PC-9 (cell line): ENCODE measurements at regions not wholly inside any gene's neighbourhood (a gene's known extent, or its start where the extent isn't known, plus 50 kb on each side); places are given as distances from the start of the nearest gene placed in this dataset.

ENCODE experiments used
- BruUV-seq: library from RNA; stranded (reverse); fragments of 400-500 nt; replicated peaks from 2 replicates; lab custom pipeline; 2021; lab: Mats Ljungman, UMichigan
- CTCF ChIA-PET: fragments of 300-600 bp; sonication (Branson Sonifier 250); formaldehyde crosslinking; loops from one replicate; lab custom pipeline; 2022; ENCODE audit warnings: antibody characterized with exemption; lab: Charles Lee
- POLR2A ChIA-PET: fragments of 300-600 bp; sonication (Branson Sonifier 250); formaldehyde crosslinking; loops from one replicate; lab custom pipeline; 2022; ENCODE audit warnings: antibody characterized with exemption; ENCODE audit not compliant: unreplicated experiment; lab: Charles Lee
- DNase-seq, 2 experiments: peaks; one replicate each; pipeline versions ENCODE4 v3.0.0 to v3.0.0-alpha.2; 2015 to 2022; ENCODE audit warnings: mixed read lengths in 1 of 2
- H2AFZ ChIP-seq: fragments of 200-600 bp; sonication (generic); 2 replicates; pipeline ENCODE4 v1.8.1; 2017; ENCODE audit warnings: antibody characterized with exemption
- H3F3A ChIP-seq: fragments of 200-600 bp; sonication (generic); 2 replicates; pipeline ENCODE4 v1.8.1; 2017; ENCODE audit warnings: antibody characterized with exemption, mild to moderate bottlenecking, low read depth; ENCODE audit not compliant: insufficient read depth
- H3K27ac ChIP-seq: fragments of 200-600 bp; sonication (generic); 2 replicates; pipeline ENCODE4 v1.6.1; 2016; ENCODE audit warnings: mixed run types
- H3K27me3 ChIP-seq: fragments of 200-600 bp; sonication (generic); 2 replicates; pipeline ENCODE4 v1.6.1; 2016; ENCODE audit warnings: low read depth, mixed run types; ENCODE audit not compliant: insufficient read depth
- H3K36me3 ChIP-seq: fragments of 200-600 bp; sonication (generic); 2 replicates; pipeline ENCODE4 v1.6.1; 2016; ENCODE audit warnings: low read depth, mixed run types
- H3K4me1 ChIP-seq: fragments of 200-600 bp; sonication (generic); replicated peaks from 2 replicates; pipeline ENCODE4 v1.6.1; 2016; ENCODE audit warnings: mixed run types; ENCODE audit not compliant: insufficient read depth
- H3K4me2 ChIP-seq: fragments of 200-600 bp; sonication (generic); 2 replicates; pipeline ENCODE4 v1.6.1; 2017; ENCODE audit warnings: mixed run types
- H3K4me3 ChIP-seq: fragments of 200-600 bp; sonication (generic); 2 replicates; pipeline ENCODE4 v1.6.1; 2016; ENCODE audit warnings: mixed run types
- H3K79me2 ChIP-seq: fragments of 200-600 bp; sonication (generic); 2 replicates; pipeline ENCODE4 v1.6.1; 2017; ENCODE audit warnings: low read depth, mixed run types
- H3K9me2 ChIP-seq: fragments of 200-600 bp; sonication (generic); 2 replicates; pipeline ENCODE4 v1.8.1; 2017; ENCODE audit warnings: mild to moderate bottlenecking; ENCODE audit not compliant: insufficient read depth
- H3K9me3 ChIP-seq: fragments of 200-600 bp; sonication (generic); 2 replicates; pipeline ENCODE4 v1.8.1; 2016; ENCODE audit warnings: low read depth; ENCODE audit not compliant: insufficient read depth
- H4K20me1 ChIP-seq: fragments of 200-600 bp; sonication (generic); 2 replicates; pipeline ENCODE4 v1.8.1; 2017; ENCODE audit not compliant: insufficient read depth
- CTCF ChIP-seq: fragments of 200-600 bp; sonication (generic); conservative IDR thresholded peaks from 2 replicates; pipeline ENCODE4 v1.6.1; 2017; ENCODE audit warnings: mixed run types, antibody characterized with exemption, mild to moderate bottlenecking, moderate library complexity
- EZH2 ChIP-seq: fragments of 200-600 bp; sonication (generic); IDR thresholded peaks from 2 replicates; pipeline ENCODE4 v1.8.0; 2017; ENCODE audit warnings: antibody characterized with exemption, low read depth
- intact Hi-C: fragments of 100-400 bp; cut with micrococcal nuclease; formaldehyde crosslinking; loops from one replicate; pipeline ENCODE4 v1.10.0; 2022; ENCODE audit not compliant: unreplicated experiment

DNA sequence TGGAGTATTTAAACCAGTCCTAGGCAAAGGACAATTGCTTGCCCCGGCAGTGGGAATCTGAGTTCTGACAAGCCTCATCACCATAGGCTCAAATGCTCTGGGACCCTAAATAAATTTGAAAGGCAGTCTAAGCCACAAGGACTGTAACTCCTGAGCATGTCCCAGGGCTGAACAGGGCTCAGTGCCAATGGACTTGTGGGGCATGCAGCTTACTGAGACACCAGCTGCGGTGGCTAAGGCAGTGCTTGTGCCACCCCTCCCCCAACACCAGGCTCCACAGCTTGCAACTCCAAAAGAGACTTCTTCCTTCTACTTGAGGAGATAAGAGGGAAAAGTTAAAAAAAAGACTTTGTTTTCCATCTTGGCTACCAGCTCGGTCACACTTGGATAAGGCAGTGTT lies 289.7 kb upstream of the DCBLD2 start:
- intact Hi-C loops = no loop called here
- POLR2A ChIA-PET = no interaction called here
- Histone ChIP-seq H3K4me2 (no peak overlapping the region), H3K9me2 (0 out of 2 replicates have a peak, but pooled peaks cover 10% of the 10 kb centered on the region), H3K27me3 (no peaks in the 10 kb centered on the region), H3K27ac (no peak overlapping the region), H3K4me3 (no peak overlapping the region), H3K4me1 (no peaks in the 10 kb centered on the region), H3K36me3 (no peaks in the 10 kb centered on the region), H4K20me1 (no peaks in the 10 kb centered on the region), H3F3A (no peaks in the 10 kb centered on the region), H2AFZ (no peak overlapping the region), H3K9me3 (no peaks in the 10 kb centered on the region), H3K79me2 (no peaks in the 10 kb centered on the region)
- CTCF ChIA-PET = no interaction called here
- no peak for DNase-seq
- TF ChIP-seq CTCF = no peak
- no peak for TF ChIP-seq EZH2
- no TSS peak for BruUV-seq

DNA sequence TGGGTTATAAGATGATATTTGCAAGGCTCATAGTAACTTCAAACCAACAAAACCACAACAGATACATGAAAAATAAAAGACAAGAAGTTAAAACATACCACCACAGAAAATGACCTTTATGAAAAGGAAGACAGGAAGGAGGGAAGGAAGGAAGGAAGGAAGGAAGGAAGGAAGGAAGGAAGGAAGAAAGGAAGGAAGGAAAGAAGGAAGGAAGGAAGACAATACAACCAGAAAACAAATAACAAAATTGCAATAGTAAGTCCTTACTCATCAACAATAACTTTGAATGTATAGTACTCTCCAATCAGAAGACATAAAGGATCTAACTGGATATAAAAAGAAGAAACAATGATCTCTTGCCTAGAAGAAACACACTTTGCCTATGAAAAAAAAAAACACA lies 287.4 kb upstream of the DCBLD2 start:
- H4K20me1 ChIP-seq = no peaks in the 10 kb centered on the region
- no peaks in the 10 kb centered on the region for H3K79me2 ChIP-seq
- no peaks in the 10 kb centered on the region for H3K36me3 ChIP-seq
- no peak overlapping the region for H2AFZ ChIP-seq
- CTCF ChIA-PET = no interaction called here
- no peak overlapping the region for H3K27ac ChIP-seq
- H3K4me2 ChIP-seq = no peak overlapping the region
- no peaks in the 10 kb centered on the region for H3K4me1 ChIP-seq
- TF ChIP-seq CTCF (no peak), EZH2 (no peak)
- POLR2A ChIA-PET = no interaction called here
- no peaks in the 10 kb centered on the region for H3K9me3 ChIP-seq
- no TSS peak for BruUV-seq
- peaks cover 14% of the 10 kb centered on the region; the same call in 1 of the 2 replicates for H3K9me2 ChIP-seq
- no peaks in the 10 kb centered on the region for H3K27me3 ChIP-seq
- no peak for DNase-seq
- intact Hi-C loops = loop anchor here (1.0 kb wide), 1 partner anchor 298 kb away; no protein-coding TSS in a partner anchor
- no peaks in the 10 kb centered on the region for H3F3A ChIP-seq
- no peak overlapping the region for H3K4me3 ChIP-seq

DNA sequence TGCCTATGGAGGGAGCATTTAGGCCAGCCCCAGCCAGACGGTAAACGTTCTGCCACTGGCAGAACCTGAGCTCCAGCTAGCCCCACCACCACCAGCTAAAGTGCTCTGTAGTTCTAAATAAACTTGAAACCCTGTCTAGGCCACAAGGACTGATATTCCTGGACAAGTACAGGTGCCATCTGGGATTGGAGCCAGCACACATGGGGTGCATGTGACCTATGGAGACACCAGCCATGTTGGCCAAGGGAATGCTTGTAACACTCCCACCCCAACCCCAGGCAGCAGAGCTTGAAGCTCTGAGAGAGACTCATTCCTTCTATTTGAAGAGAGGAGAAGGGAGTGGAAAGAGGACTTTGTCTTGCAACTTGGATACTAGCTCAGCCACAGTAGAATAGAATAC lies 284.5 kb upstream of the DCBLD2 start:
- Histone ChIP-seq H3K36me3 (no peaks in the 10 kb centered on the region), H2AFZ (no peak overlapping the region), H3K27ac (no peak overlapping the region), H3K4me3 (no peak overlapping the region), H3K9me2 (peaks cover 14% of the 10 kb centered on the region; the same call in 1 of the 2 replicates), H4K20me1 (no peaks in the 10 kb centered on the region), H3K9me3 (no peaks in the 10 kb centered on the region), H3K79me2 (no peaks in the 10 kb centered on the region), H3F3A (no peaks in the 10 kb centered on the region), H3K4me1 (no peaks in the 10 kb centered on the region), H3K4me2 (no peak overlapping the region), H3K27me3 (no peaks in the 10 kb centered on the region)
- CTCF ChIA-PET = no interaction called here
- no peak for TF ChIP-seq CTCF
- TF ChIP-seq EZH2 = no peak
- intact Hi-C loops = no loop called here
- POLR2A ChIA-PET = no interaction called here
- no TSS peak for BruUV-seq
- no peak for DNase-seq
